ENCODE measurements at regions not wholly inside any gene's neighbourhood (a gene's known extent, or its start where the extent isn't known, plus 50 kb on each side); places are given as distances from the start of the nearest gene placed in this dataset.

- DNase-seq, result no peak
These were observed 420.7 kb upstream of the USP24 start for GRCh38 chr1:55635856-55636255.

GRCh38 chr1:55634516-55634915 lies 419.4 kb upstream of the USP24 start:
- DNase-seq, result no peak

GRCh38 chr1:55632906-55633305 lies 417.7 kb upstream of the USP24 start:
- no peak for DNase-seq

- DNase-seq, result no peak
These were observed 416.9 kb upstream of the USP24 start for GRCh38 chr1:55632058-55632457.

GRCh38 chr1:55631509-55631908 lies 416.3 kb upstream of the USP24 start:
- no peak for DNase-seq

GRCh38 chr1:55626326-55626725 lies 411.2 kb upstream of the USP24 start:
- no peak for DNase-seq

GRCh38 chr1:55624766-55625165 lies 409.6 kb upstream of the USP24 start:
- no peak for DNase-seq

GRCh38 chr1:55623311-55623710 lies 408.1 kb upstream of the USP24 start:
- DNase-seq, result no peak

GRCh38 chr1:55622074-55622473 lies 406.9 kb upstream of the USP24 start:
- DNase-seq, result no peak

- DNase-seq, result no peak
These were observed 403.0 kb upstream of the USP24 start for GRCh38 chr1:55618199-55618598.

- DNase-seq, result no peak
These were observed 402.3 kb upstream of the USP24 start for GRCh38 chr1:55617288-55617982.

- no peak for DNase-seq
These were observed 397.8 kb upstream of the USP24 start for GRCh38 chr1:55612988-55613387.

- DNase-seq, result no peak
These were observed 396.0 kb upstream of the USP24 start for GRCh38 chr1:55611123-55611522.

GRCh38 chr1:55610203-55610602 lies 395.0 kb upstream of the USP24 start:
- DNase-seq, result no peak

- DNase-seq, result no peak
These were observed 394.5 kb upstream of the USP24 start for GRCh38 chr1:55609630-55610029.

- DNase-seq, result no peak
These were observed 390.0 kb upstream of the USP24 start for GRCh38 chr1:55605155-55605554.

GRCh38 chr1:55604749-55605148 lies 389.6 kb upstream of the USP24 start:
- DNase-seq, result no peak

- DNase-seq, result no peak
These were observed 389.0 kb upstream of the USP24 start for GRCh38 chr1:55604179-55604578.

GRCh38 chr1:55600242-55600641 lies 385.1 kb upstream of the USP24 start:
- no peak for DNase-seq

GRCh38 chr1:55597910-55598309 lies 382.7 kb upstream of the USP24 start:
- DNase-seq, result no peak

GRCh38 chr1:55594701-55595100 lies 379.5 kb upstream of the USP24 start:
- DNase-seq, result no peak

GRCh38 chr1:55593298-55593697 lies 378.1 kb upstream of the USP24 start:
- DNase-seq, result no peak

- no peak for DNase-seq
These were observed 377.0 kb upstream of the USP24 start for GRCh38 chr1:55592122-55592521.

GRCh38 chr1:55589671-55590297 lies 374.6 kb upstream of the USP24 start:
- DNase-seq, result no peak

GRCh38 chr1:55588309-55588708 lies 373.1 kb upstream of the USP24 start:
- no peak for DNase-seq

All from stimulated activated CD4-positive, alpha-beta T cell treated with anti-CD3 and anti-CD28 coated beads, Interleukin-4, amount 100 ng/mL, for 4 hours (primary cell).